Mesenchymal stem cell (in vitro differentiated cells and primary cell): ENCODE measurements at regions not wholly inside any gene's neighbourhood (a gene's known extent, or its start where the extent isn't known, plus 50 kb on each side); places are given as distances from the start of the nearest gene placed in this dataset.

ENCODE experiments used
- DNase-seq: peaks from one replicate; pipeline ENCODE4 v3.0.0-alpha.2; 2013
- H2AFZ ChIP-seq: one replicate; pipeline ENCODE4 v1.6.1; 2013; ENCODE audit warnings: low read depth, mild to moderate bottlenecking, control low read depth, inconsistent platforms, low read length, moderate library complexity
- H2AK5ac ChIP-seq: 2 replicates; pipeline ENCODE4 v1.6.1; 2013; ENCODE audit warnings: low read length, moderate library complexity, mild to moderate bottlenecking, inconsistent platforms; ENCODE audit not compliant: severe bottlenecking
- H2BK120ac ChIP-seq: one replicate; pipeline ENCODE4 v1.6.1; 2013; ENCODE audit warnings: low read depth, mild to moderate bottlenecking, inconsistent platforms, low read length, moderate library complexity
- H2BK12ac ChIP-seq, 2 experiments: one replicate each; pipeline ENCODE4 v1.6.1; 2013; ENCODE audit warnings: inconsistent platforms in 2 of 2, low read length in 2 of 2, mild to moderate bottlenecking in 2 of 2, moderate library complexity in 2 of 2, control low read depth in 1 of 2
- H2BK15ac ChIP-seq: one replicate; pipeline ENCODE4 v1.6.1; 2013; ENCODE audit warnings: mild to moderate bottlenecking, low read depth, inconsistent platforms; ENCODE audit not compliant: poor library complexity, severe bottlenecking
- H2BK5ac ChIP-seq: 2 replicates; pipeline ENCODE4 v1.6.1; 2013; ENCODE audit warnings: low read depth, mild to moderate bottlenecking, low read length, control low read depth, inconsistent platforms; ENCODE audit not compliant: poor library complexity, severe bottlenecking
- H3K14ac ChIP-seq, 2 experiments: one replicate each; pipeline ENCODE4 v1.6.1; 2013; ENCODE audit warnings: inconsistent platforms in 2 of 2, low read length in 2 of 2, control low read depth in 1 of 2, mild to moderate bottlenecking in 1 of 2, moderate library complexity in 1 of 2
- H3K18ac ChIP-seq, 2 experiments: one replicate each; pipeline ENCODE4 v1.6.1; 2013; ENCODE audit warnings: inconsistent platforms in 2 of 2, low read length in 2 of 2, control low read depth in 1 of 2, low read depth in 1 of 2, mild to moderate bottlenecking in 1 of 2
- H3K23ac ChIP-seq, 2 experiments: one replicate each; pipeline ENCODE4 v1.6.1; 2013; ENCODE audit warnings: inconsistent platforms in 2 of 2, low read length in 2 of 2, mild to moderate bottlenecking in 2 of 2, moderate library complexity in 2 of 2, control low read depth in 1 of 2
- H3K27ac ChIP-seq: 2 replicates; pipeline ENCODE4 v1.5.1; 2013; ENCODE audit warnings: mild to moderate bottlenecking, moderate library complexity, low read length, control low read depth, inconsistent platforms; ENCODE audit not compliant: poor library complexity, severe bottlenecking
- H3K27me3 ChIP-seq, 2 experiments: 2 replicates each; pipeline versions ENCODE4 v1.6.1 to v1.7.0; 2013; ENCODE audit warnings: low read length in 2 of 2, mild to moderate bottlenecking in 2 of 2, moderate library complexity in 2 of 2, control low read depth in 1 of 2, inconsistent platforms in 1 of 2; ENCODE audit not compliant: control insufficient read depth in 1 of 2, insufficient read depth in 1 of 2
- H3K36me3 ChIP-seq, 2 experiments: 2 replicates each; pipeline versions ENCODE4 v1.6.1 to v1.7.0; 2013; ENCODE audit warnings: low read length in 2 of 2, control low read depth in 1 of 2, inconsistent platforms in 1 of 2, low read depth in 1 of 2, mild to moderate bottlenecking in 1 of 2; ENCODE audit not compliant: insufficient read depth in 2 of 2, control insufficient read depth in 1 of 2
- H3K4ac ChIP-seq, 2 experiments: one replicate each; pipeline ENCODE4 v1.6.1; 2013; ENCODE audit warnings: inconsistent platforms in 2 of 2, low read length in 2 of 2, mild to moderate bottlenecking in 2 of 2, moderate library complexity in 2 of 2, control low read depth in 1 of 2, low read depth in 1 of 2
- H3K4me1 ChIP-seq: 2 replicates; pipeline ENCODE4 v1.6.1; 2013; ENCODE audit warnings: low read depth, low read length, control low read depth; ENCODE audit not compliant: control insufficient read depth, insufficient read depth
- H3K4me2 ChIP-seq: 2 replicates; pipeline ENCODE4 v1.6.1; 2013; ENCODE audit warnings: low read length, mild to moderate bottlenecking, inconsistent platforms; ENCODE audit not compliant: poor library complexity, severe bottlenecking
- H3K4me3 ChIP-seq, 2 experiments: 2 replicates each; pipeline versions ENCODE4 v1.5.1 to v1.7.0; 2013; ENCODE audit warnings: low read length in 2 of 2, mild to moderate bottlenecking in 2 of 2, control low read depth in 1 of 2, low read depth in 1 of 2; ENCODE audit not compliant: insufficient read depth in 1 of 2
- H3K79me1 ChIP-seq: replicated peaks from 2 replicates; pipeline ENCODE4 v1.6.1; 2013; ENCODE audit warnings: mild to moderate bottlenecking, control low read depth, low read length, inconsistent platforms; ENCODE audit not compliant: poor library complexity, severe bottlenecking
- H3K9ac ChIP-seq: 2 replicates; pipeline ENCODE4 v1.7.0; 2013; ENCODE audit warnings: mild to moderate bottlenecking, low read length, moderate library complexity
- H3K9me3 ChIP-seq: 2 replicates; pipeline ENCODE4 v1.7.0; 2013; ENCODE audit warnings: mild to moderate bottlenecking, low read length; ENCODE audit not compliant: control insufficient read depth
- H4K8ac ChIP-seq: one replicate; pipeline ENCODE4 v1.6.1; 2013; ENCODE audit warnings: inconsistent platforms, mild to moderate bottlenecking, low read length, moderate library complexity
- H4K91ac ChIP-seq: one replicate; pipeline ENCODE4 v1.6.1; 2013; ENCODE audit warnings: mild to moderate bottlenecking, low read length, inconsistent platforms
- WGBS: methylation state at CpG from one replicate; pipeline ENCODE4 v1.1.7; 2013; ENCODE audit warnings: mixed read lengths; 5-methylcytosine and 5-hydroxymethylcytosine counted together

GRCh38 chr2:150137338-150138069, 350.0 kb downstream of the RND3 start:
- Histone ChIP-seq H4K91ac (no peak overlapping the region), H3K27me3 (no peaks in the 10 kb centered on the region), H2AFZ (no peak overlapping the region), H3K4ac (no peak overlapping the region), H2BK5ac (no peak overlapping the region), H2BK120ac (no peak overlapping the region), H2BK12ac (no peak overlapping the region), H3K4me2 (no peak overlapping the region), H2AK5ac (no peak overlapping the region), H3K4me1 (peaks cover 2% of the 10 kb centered on the region), H3K4me3 (no peak overlapping the region), H3K23ac (no peak overlapping the region), H3K27ac (no peak overlapping the region), H4K8ac (no peak overlapping the region), H3K18ac (no peak overlapping the region), H2BK15ac (no peak overlapping the region), H3K14ac (no peak overlapping the region), H3K36me3 (no peaks in the 10 kb centered on the region), H3K79me1 (no peaks in the 10 kb centered on the region), H3K9ac (no peak overlapping the region), H3K9me3 (no peaks in the 10 kb centered on the region)
- no peak for DNase-seq
- 100% methylated on average over 3 of the region's 5 CpGs for WGBS

GRCh38 chr2:150136893-150137292, 350.6 kb downstream of the RND3 start:
- Histone ChIP-seq H4K91ac (no peak overlapping the region), H3K4me1 (peaks cover 2% of the 10 kb centered on the region), H3K4me3 (no peak overlapping the region), H2BK120ac (no peak overlapping the region), H2BK5ac (no peak overlapping the region), H3K14ac (no peak overlapping the region), H2AFZ (no peak overlapping the region), H2AK5ac (no peak overlapping the region), H3K79me1 (no peaks in the 10 kb centered on the region), H3K18ac (no peak overlapping the region), H3K4me2 (no peak overlapping the region), H2BK12ac (peak overlapping the region in 1 of 2 experiments; percentile 41), H3K9ac (no peak overlapping the region), H3K23ac (no peak overlapping the region), H3K36me3 (no peaks in the 10 kb centered on the region), H3K27me3 (no peaks in the 10 kb centered on the region), H3K9me3 (no peaks in the 10 kb centered on the region), H3K27ac (no peak overlapping the region), H4K8ac (no peak overlapping the region), H3K4ac (no peak overlapping the region), H2BK15ac (no peak overlapping the region)
- WGBS, result 91% methylated on average over 5 of the region's 7 CpGs
- DNase-seq, result no peak

GRCh38 chr2:150136401-150136800, 351.1 kb downstream of the RND3 start:
- DNase-seq, result no peak
- H3K9me3 ChIP-seq, result no peaks in the 10 kb centered on the region
- H3K9ac ChIP-seq, result no peak overlapping the region
- H2BK15ac ChIP-seq, result no peak overlapping the region
- no peak overlapping the region for H3K4me2 ChIP-seq
- no peak overlapping the region for H2BK5ac ChIP-seq
- no peak overlapping the region for H4K8ac ChIP-seq
- no peak overlapping the region for H3K4me3 ChIP-seq
- no peak overlapping the region for H2AFZ ChIP-seq
- H3K4me1 ChIP-seq, result peaks cover 2% of the 10 kb centered on the region
- H2BK120ac ChIP-seq, result no peak overlapping the region
- WGBS, result 100% methylated on average over 1 of the region's 3 CpGs
- H3K14ac ChIP-seq, result no peak overlapping the region
- H3K36me3 ChIP-seq, result no peaks in the 10 kb centered on the region
- H3K27ac ChIP-seq, result no peak overlapping the region
- H3K4ac ChIP-seq, result no peak overlapping the region
- no peak overlapping the region for H2AK5ac ChIP-seq
- H3K79me1 ChIP-seq, result no peaks in the 10 kb centered on the region
- no peak overlapping the region for H3K23ac ChIP-seq
- H3K27me3 ChIP-seq, result no peaks in the 10 kb centered on the region
- no peak overlapping the region for H2BK12ac ChIP-seq
- no peak overlapping the region for H3K18ac ChIP-seq
- H4K91ac ChIP-seq, result no peak overlapping the region

GRCh38 chr2:150135223-150135883, 352.1 kb downstream of the RND3 start:
- Histone ChIP-seq H3K27me3 (no peaks in the 10 kb centered on the region), H3K23ac (no peak overlapping the region), H3K9me3 (no peaks in the 10 kb centered on the region), H2AK5ac (peak overlapping the region; percentile 39), H3K79me1 (no peaks in the 10 kb centered on the region), H3K14ac (no peak overlapping the region), H4K91ac (peak overlapping the region; percentile 27), H3K4me3 (no peak overlapping the region), H3K9ac (no peak overlapping the region), H4K8ac (no peak overlapping the region), H3K4ac (no peak overlapping the region), H3K4me2 (no peak overlapping the region), H3K36me3 (no peaks in the 10 kb centered on the region), H2BK120ac (no peak overlapping the region), H2AFZ (no peak overlapping the region), H2BK15ac (no peak overlapping the region), H2BK5ac (no peak overlapping the region), H3K27ac (no peak overlapping the region), H3K18ac (peak overlapping the region in 1 of 2 experiments; percentile 43), H3K4me1 (no peaks in the 10 kb centered on the region), H2BK12ac (peak overlapping the region in 1 of 2 experiments; percentile 23)
- no peak for DNase-seq
- WGBS, result 100% methylated on average over 6 of the region's 7 CpGs
